CD4-positive, alpha-beta T cell treated with Interleukin-17A for 1 hour (primary cell): ENCODE measurements at regions not wholly inside any gene's neighbourhood (a gene's known extent, or its start where the extent isn't known, plus 50 kb on each side); places are given as distances from the start of the nearest gene placed in this dataset.

ENCODE experiments used
- DNase-seq: peaks from one replicate; pipeline ENCODE4 v3.0.0-alpha.2; 2020

- no peak for DNase-seq
Observed at GRCh38 chr21:39105341-39105765, 77.9 kb downstream of the PSMG1 start.

GRCh38 chr21:39104911-39105310, 78.3 kb downstream of the PSMG1 start:
- DNase-seq = no peak

DNA sequence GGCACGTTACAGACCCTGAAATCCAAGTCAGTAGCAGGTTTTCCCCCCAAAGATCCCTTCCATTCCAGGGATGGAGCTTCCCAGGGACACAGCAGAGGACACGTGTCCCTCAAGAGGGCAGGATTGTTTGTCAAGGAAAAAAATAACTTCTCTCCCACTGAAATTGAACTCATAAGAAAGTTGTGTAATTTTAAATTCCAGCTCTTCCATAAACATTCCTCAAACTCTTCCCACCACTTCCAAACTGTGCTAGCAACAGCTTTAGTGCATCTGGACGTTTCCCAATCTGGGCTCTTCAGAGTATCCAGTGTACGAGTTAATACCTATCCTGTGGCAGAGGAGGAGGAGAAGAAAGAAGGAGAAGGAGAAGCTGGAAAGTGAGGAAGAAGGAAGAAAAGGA, 79.6 kb downstream of the PSMG1 start:
- DNase-seq = no peak

DNA sequence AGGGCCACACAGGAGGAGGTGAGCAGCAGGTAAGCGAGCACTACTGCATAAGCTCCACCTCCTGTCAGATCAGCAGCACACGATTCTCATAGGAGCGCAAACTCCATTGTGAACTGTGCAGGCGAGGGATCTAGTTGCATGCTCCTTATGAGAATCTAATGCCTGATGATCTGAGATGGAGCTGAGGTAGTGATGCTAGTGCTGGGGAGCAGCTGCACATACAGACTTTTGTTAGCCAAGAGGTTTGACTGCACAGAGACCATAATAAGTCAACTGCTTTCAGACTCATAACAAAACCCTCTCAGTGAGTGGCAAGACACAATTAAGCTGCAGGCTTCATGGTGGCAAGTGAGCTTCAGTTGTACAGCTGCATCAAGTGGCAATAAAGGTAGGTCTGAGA, 83.4 kb downstream of the PSMG1 start:
- DNase-seq = no peak

DNA sequence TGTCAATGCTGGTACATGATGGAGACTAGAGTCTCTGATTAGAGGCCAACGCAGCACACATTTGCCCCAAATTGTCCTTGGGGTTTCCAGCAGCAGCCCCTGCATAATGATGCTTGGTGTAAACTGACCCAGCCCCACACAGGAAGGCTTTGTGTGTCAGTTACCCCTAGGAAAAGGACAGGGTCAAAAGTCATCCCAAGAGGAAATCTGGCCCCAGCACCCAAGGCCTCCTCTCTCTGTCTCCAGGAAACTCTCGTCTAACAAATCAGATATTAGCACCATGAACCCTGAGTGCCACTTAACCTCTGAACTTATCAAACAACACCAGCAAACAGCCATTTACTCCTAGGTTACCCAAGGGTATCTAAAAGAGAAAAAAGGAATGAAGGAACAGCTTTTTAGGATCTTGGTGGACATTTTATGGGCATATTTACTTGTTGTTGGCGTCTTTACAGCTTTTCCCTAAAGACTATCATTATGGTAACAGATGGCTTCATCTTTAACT, 84.5 kb downstream of the PSMG1 start:
- no peak for DNase-seq

DNA sequence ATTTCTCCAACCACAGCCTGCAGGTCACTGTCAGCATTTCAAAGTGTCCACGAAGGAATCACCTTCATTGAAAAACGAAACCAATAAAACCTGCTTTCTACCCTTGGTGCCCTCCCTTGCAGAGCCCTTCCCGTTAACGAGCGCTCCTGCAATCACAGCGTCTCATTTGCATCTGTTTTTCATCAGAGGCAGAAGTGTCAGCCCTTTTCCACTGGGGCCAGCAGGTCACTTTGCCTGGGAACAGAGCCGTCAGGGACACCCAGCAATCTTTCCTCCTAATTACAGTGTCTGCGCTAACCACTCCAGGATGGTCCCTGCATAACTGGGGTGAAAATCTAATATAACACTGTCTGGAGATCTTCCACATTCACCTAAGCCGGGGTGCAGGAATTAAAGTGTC, 85.3 kb downstream of the PSMG1 start:
- no peak for DNase-seq

DNA sequence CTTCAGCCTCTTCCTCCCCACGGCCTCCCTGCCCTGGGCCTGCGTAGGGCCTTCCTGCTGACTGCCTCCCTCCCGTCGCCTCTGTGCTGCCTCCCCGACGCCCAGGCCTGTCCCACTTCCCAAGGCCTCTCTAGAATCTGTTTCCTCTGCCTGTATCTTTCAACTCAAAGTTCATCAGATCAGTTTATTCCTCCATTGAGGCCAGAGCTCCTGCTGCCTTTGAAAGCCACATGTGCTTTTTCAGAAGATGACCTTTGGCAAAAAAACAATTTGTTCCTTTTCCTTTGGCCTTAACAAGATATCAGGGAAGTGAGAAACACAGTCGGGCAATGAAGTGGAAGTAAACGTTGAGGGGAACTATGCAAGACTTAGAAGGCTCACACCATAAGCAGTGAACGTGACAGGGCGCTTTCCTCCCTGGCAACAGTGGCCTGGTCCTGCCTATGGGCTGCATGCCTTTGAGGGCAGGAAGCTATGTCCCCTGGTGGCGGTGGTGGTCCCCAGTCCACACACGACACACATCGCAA, 85.9 kb downstream of the PSMG1 start:
- no peak for DNase-seq

- no peak for DNase-seq
Observed at GRCh38 chr21:39096754-39097153, 86.5 kb downstream of the PSMG1 start.

- DNase-seq = no peak
Observed at GRCh38 chr21:39095681-39096080, 87.6 kb downstream of the PSMG1 start.

DNA sequence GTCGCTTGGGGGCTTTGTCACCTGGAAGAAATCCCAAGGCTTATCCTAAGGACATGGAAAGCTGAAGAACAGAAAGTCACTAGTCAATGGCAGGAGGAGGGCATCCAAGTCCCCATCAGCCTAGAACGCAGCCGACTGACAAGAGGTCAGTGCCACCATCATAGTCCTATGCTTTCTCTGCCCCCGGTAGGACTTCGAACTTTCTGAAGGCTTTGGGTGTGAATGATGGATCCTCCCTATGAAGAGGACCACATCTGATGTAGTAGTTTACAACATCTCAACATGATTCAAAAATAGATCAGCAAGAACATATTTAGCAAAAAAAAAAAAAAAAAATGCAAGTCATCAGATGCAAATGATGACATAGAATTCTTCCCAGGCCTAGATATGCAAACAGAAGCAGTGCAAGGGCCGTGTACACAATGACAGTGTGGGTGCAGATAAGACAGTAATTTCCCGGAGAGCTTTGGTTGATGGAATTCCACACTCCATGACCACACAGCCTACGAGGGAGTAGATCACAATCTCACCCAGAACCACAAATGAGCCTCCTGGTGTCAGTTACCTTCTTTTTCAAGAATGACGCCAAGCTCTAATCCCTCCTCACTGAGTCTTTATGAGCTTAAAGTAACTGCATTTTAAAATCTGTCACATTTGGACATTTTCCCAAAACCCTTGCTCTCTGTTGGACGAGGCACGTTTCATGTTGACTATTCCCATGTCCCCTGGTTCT, 88.2 kb downstream of the PSMG1 start:
- no peak for DNase-seq

DNA sequence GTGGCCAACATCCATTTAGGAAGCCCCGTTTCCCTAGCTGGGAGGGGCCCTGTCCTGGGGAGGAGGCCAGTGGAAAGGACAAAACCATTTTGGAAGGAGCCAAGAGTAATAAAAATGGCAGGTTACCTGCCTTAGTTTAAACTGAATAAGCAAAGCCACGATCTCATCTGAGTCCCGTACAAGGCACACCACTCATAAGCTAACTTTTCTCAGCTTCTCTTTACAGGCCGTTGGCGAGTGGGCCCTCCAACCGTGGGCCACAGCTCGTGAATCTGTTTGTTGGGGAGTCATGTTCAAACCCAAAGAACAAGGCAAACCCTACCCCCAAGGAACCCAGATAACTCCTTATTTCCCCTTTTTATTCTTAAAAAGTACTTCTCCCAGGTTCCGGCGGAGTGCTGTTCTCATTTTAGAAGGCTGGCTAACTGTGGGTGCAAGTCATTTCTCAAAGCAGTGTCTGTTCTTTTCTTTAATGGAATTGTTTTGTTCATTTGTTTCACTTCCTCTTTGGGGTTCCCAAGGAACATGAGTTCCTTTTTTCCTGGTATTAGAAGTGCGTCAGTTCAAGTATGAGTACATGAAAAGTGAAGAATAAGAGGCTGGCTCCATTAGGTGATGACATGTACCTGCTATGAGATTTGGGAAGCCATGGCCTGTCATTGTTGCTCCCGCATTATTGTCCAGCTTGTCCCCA, 89.0 kb downstream of the PSMG1 start:
- peak; percentile 20 for DNase-seq

DNA sequence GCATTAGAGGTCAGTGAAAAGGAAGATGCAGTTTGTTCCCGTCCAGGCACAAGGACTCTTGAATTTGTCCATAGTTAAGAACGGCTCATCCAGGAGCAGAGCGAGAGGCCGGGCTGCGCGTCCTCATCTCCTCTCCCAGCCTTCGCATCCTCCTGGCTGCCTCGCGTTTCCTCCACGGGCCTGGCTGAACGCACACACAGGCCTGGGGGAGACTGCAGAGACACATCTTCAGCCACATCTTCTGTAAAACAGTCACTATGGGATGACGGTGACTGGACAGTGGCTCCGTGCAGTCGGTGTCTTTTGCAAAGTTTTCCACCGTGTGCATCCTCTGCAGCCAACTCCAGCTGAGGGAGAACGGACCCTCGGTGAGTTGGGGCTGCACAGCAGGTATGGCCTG, 89.7 kb downstream of the PSMG1 start:
- no peak for DNase-seq

DNA sequence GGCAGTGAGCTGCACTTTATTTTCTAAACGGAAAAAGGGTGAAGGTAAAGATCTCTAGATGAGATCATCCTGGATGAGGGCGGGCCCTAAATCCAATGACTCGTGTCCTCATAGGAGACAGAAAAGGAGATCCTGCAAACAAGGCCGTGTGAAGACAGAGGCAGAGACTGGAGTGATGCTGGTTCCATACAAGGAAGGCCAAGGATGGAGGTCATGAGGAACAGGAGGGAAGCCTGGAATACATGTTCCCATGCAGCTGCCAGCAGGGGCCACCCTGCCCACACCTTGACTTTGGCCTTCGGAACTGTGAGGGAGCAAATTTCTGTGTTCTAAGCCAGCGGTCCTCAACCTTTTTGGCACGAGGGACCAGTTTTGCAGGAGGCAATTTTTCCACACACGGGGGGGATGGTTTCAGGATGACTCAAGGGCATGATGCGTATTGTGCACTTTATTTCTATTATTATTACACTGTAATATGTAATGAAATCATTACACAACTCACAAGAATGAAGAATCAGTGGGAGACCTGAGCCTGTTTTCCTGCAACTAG, 94.3 kb downstream of the PSMG1 start:
- no peak for DNase-seq

GRCh38 chr21:39088031-39088370, 95.2 kb downstream of the PSMG1 start:
- no peak for DNase-seq

DNA sequence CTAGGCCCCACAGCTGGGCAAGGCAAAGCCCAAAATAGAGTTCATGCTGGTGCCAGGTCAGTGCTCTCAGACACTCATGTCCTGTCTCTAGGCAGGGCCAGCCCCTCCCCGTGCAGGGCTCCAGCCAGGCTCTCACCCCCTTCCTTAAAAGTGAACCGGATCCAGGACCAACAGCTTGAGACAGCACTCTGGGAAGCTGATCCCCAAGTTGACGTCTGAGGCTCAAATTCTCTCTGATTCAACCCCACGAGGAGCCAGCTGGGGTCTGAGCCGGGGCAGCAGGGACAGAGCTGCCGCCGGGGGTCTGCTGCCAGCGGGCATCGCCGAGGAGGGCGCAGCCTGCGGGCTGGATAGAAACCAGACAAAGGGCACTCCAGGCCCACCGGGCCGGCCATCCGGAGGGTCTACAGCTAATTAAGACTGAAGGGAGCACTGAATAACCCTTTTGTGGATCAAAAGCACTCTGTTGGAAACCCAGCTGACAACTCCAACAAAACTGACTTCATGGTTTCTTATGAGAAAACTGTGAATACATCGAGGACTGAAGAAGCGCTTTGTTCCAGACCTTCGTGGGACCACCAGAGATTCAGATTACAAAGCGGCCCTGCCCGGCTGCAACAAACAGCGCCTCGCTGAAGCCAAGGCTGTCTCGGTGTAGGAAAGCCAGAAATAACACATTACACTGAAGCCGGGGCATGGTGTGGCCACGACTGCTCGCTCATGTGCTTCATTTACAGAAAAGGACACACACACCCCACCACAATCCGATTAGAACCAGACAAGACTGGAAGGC, 95.8 kb downstream of the PSMG1 start:
- no peak for DNase-seq

- no peak for DNase-seq
Observed at GRCh38 chr21:39086547-39086946, 96.7 kb downstream of the PSMG1 start.

DNA sequence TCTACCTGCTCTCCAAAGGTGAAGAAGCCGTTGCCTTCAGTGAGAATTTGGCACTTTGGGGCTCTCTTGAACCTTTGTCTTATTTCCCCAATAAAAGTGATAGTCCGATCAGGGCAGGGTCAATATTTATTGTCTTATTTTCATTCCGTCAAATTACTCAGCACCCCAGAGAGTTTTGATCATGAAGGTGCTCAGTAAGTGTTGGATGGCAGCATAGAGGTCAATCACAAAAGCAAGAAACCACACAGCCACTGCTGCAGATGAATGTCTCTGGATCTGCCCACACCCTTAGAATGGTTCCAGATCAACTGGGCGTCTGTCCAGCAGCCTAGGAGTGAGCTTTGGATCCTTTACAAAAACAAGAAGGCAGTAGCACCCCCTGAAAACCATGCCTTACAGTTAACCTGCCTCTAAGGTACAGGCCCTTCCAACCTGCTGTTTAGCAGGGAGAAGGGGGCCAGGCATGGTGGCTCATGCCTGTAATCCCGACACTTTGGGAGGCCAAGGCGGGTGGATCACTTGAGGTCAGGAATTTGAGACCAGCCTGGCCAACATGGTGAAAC, 97.3 kb downstream of the PSMG1 start:
- DNase-seq = no peak

GRCh38 chr21:39084979-39085729, 98.1 kb downstream of the PSMG1 start:
- DNase-seq = no peak

- DNase-seq = no peak
Observed at GRCh38 chr21:39084073-39084472, 99.2 kb downstream of the PSMG1 start.

DNA sequence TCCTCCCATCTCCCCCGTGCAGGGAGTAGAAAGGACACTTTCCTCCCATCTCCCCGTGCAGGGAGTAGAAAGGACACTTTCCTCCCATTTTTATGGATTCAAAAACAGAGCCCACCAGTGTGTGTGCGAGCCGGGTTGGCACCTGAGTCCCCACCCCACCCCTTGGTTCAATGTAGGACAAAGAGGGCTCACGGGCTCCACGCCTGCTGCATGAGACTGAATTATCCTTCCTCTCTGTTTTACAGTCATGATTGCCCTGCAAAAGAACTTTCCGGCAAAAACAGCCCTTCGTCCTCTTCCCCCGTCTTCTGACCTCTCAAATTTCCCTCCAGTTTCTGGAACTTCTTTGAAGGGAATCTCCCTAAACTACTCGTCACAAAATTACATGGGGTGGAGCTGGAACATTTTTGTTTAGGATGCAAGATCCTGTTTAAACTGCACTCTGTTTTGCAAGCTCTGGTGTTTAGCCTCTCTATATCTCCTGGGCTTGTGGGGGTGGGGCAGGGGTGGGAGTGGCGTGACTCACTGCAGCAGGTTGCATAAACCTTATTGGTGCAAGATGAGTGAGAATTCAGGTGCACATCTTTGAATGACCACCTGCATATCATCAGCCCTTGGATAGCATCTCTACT, 99.8 kb downstream of the PSMG1 start:
- DNase-seq = no peak

- no peak for DNase-seq
Observed at GRCh38 chr21:39082656-39083376, 100.4 kb downstream of the PSMG1 start.
